C4-2B (cell line): ENCODE measurements at regions not wholly inside any gene's neighbourhood (a gene's known extent, or its start where the extent isn't known, plus 50 kb on each side); places are given as distances from the start of the nearest gene placed in this dataset.

Experiments
- ZFX ChIP-seq: fragments of 450-650 bp; IDR thresholded peaks from 2 replicates; pipeline ENCODE4 v1.6.1; 2017
- TF ChIP-seq, protein P1 (sequence below): fragments of 450-650 bp; conservative IDR thresholded peaks from 2 replicates; pipeline ENCODE4 v1.5.1; 2017; ENCODE audit warnings: mild to moderate bottlenecking

DNA sequence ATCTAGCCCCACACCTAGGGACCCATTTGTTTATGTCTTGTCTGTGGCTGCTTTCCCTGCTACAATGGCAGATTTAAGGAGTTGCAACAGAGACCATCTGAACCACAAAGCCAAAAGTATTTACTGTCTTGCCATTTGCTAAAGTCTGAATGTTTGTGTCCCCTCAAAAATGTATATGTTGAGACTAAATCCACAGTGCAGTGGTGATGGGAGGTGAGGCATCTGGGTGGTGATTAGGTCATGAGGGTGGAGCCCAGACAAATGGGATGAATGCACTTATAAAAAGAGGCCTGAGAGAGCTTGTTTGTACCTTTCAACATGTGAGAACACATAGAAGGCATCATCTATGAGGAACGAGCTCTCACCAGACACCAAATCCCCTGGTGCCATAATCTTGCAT lies 137.3 kb downstream of the TMEM144 start:
- TF ChIP-seq, protein P1, sequence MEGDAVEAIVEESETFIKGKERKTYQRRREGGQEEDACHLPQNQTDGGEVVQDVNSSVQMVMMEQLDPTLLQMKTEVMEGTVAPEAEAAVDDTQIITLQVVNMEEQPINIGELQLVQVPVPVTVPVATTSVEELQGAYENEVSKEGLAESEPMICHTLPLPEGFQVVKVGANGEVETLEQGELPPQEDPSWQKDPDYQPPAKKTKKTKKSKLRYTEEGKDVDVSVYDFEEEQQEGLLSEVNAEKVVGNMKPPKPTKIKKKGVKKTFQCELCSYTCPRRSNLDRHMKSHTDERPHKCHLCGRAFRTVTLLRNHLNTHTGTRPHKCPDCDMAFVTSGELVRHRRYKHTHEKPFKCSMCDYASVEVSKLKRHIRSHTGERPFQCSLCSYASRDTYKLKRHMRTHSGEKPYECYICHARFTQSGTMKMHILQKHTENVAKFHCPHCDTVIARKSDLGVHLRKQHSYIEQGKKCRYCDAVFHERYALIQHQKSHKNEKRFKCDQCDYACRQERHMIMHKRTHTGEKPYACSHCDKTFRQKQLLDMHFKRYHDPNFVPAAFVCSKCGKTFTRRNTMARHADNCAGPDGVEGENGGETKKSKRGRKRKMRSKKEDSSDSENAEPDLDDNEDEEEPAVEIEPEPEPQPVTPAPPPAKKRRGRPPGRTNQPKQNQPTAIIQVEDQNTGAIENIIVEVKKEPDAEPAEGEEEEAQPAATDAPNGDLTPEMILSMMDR = no peak
- TF ChIP-seq ZFX = no peak
